Fibroblast of lung (primary cell): ENCODE measurements at regions not wholly inside any gene's neighbourhood (a gene's known extent, or its start where the extent isn't known, plus 50 kb on each side); places are given as distances from the start of the nearest gene placed in this dataset.

Experiments used
- DNase-seq, 2 donors: peaks; one replicate each; pipeline versions ENCODE4 v3.0.0 to v3.0.0-alpha.2; 2010; ENCODE audit warnings: low read depth in 2 of 2
- H2AFZ ChIP-seq: 2 replicates; pipeline ENCODE4 v1.5.1; 2012; ENCODE audit warnings: low read length, control low read depth, inconsistent platforms
- H3K27ac ChIP-seq: 2 replicates; pipeline ENCODE4 v1.5.1; 2011; ENCODE audit warnings: low read length, control low read depth; ENCODE audit not compliant: insufficient read depth
- H3K27me3 ChIP-seq: 2 replicates; pipeline ENCODE4 v1.5.1; 2011; ENCODE audit warnings: mild to moderate bottlenecking, low read length; ENCODE audit not compliant: control insufficient read depth, insufficient read depth
- H3K36me3 ChIP-seq: 2 replicates; pipeline ENCODE4 v1.5.1; 2011; ENCODE audit warnings: low read length; ENCODE audit not compliant: control insufficient read depth, insufficient read depth
- H3K4me1 ChIP-seq: 2 replicates; pipeline ENCODE4 v1.5.1; 2011; ENCODE audit warnings: low read length; ENCODE audit not compliant: control insufficient read depth, insufficient read depth; ENCODE audit errors: extremely low read depth
- H3K4me2 ChIP-seq: 2 replicates; pipeline ENCODE4 v1.5.1; 2011; ENCODE audit warnings: low read length, control low read depth; ENCODE audit not compliant: insufficient read depth; ENCODE audit errors: extremely low read depth
- H3K4me3 ChIP-seq, 4 experiments: fragments of 200-600 bp in 1 of 4; sonication (generic) in 1 of 4; replicated peaks in 1 of 4; 2 replicates each; pipeline ENCODE4 v1.5.1; 2011 to 2016; ENCODE audit warnings: low read length in 4 of 4, low read depth in 3 of 4, mild to moderate bottlenecking in 3 of 4, control low read depth in 2 of 4, inconsistent platforms in 1 of 4, mixed read lengths in 1 of 4; ENCODE audit not compliant: insufficient read depth in 1 of 4; ENCODE audit errors: control extremely low read depth in 1 of 4
- H3K79me2 ChIP-seq: 2 replicates; pipeline ENCODE4 v1.5.1; 2012; ENCODE audit warnings: mild to moderate bottlenecking, low read length, inconsistent platforms; ENCODE audit not compliant: control insufficient read depth, insufficient read depth
- H3K9ac ChIP-seq: 2 replicates; pipeline ENCODE4 v1.5.1; 2011; ENCODE audit warnings: mild to moderate bottlenecking, low read length, control low read depth; ENCODE audit not compliant: insufficient read depth
- H3K9me3 ChIP-seq: 2 replicates; pipeline ENCODE4 v1.5.1; 2012; ENCODE audit warnings: low read depth, low read length; ENCODE audit not compliant: control insufficient read depth, insufficient read depth
- H4K20me1 ChIP-seq: 2 replicates; pipeline ENCODE4 v1.5.1; 2011; ENCODE audit warnings: low read length; ENCODE audit not compliant: control insufficient read depth, insufficient read depth; ENCODE audit errors: extremely low read depth
- EZH2 ChIP-seq: IDR thresholded peaks from 2 replicates; pipeline ENCODE4 v1.5.1; 2012; ENCODE audit warnings: low read length, control low read depth, mild to moderate bottlenecking; ENCODE audit errors: missing control alignments
- TF ChIP-seq, protein P1 (sequence below), 2 donors: IDR thresholded peaks in 1 of 2; conservative IDR thresholded peaks in 1 of 2; 1 replicate in 1 of 2; 2 replicates in 1 of 2; pipeline ENCODE4 v1.5.1; 2011 to 2012; ENCODE audit warnings: low read length in 2 of 2, control low read depth in 1 of 2, inconsistent platforms in 1 of 2, low read depth in 1 of 2, mild to moderate bottlenecking in 1 of 2

- no peak overlapping the region for H3K27ac ChIP-seq
- no peaks in the 10 kb centered on the region for H3K36me3 ChIP-seq
- DNase-seq = no peak
- no peaks in the 10 kb centered on the region for H3K79me2 ChIP-seq
- no peak overlapping the region for H2AFZ ChIP-seq
- H3K9me3 ChIP-seq = no peaks in the 10 kb centered on the region
- TF ChIP-seq, protein P1, sequence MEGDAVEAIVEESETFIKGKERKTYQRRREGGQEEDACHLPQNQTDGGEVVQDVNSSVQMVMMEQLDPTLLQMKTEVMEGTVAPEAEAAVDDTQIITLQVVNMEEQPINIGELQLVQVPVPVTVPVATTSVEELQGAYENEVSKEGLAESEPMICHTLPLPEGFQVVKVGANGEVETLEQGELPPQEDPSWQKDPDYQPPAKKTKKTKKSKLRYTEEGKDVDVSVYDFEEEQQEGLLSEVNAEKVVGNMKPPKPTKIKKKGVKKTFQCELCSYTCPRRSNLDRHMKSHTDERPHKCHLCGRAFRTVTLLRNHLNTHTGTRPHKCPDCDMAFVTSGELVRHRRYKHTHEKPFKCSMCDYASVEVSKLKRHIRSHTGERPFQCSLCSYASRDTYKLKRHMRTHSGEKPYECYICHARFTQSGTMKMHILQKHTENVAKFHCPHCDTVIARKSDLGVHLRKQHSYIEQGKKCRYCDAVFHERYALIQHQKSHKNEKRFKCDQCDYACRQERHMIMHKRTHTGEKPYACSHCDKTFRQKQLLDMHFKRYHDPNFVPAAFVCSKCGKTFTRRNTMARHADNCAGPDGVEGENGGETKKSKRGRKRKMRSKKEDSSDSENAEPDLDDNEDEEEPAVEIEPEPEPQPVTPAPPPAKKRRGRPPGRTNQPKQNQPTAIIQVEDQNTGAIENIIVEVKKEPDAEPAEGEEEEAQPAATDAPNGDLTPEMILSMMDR (conservative IDR thresholded peaks at IDR 0.05 in 1 of 2, IDR thresholded peaks at IDR 0.05 in 1 of 2; ENCODE audit: low read depth in 1 of 2, low read length in 2 of 2) = no peak
- H3K9ac ChIP-seq = no peak overlapping the region
- H3K4me1 ChIP-seq = no peaks in the 10 kb centered on the region
- H4K20me1 ChIP-seq = no peaks in the 10 kb centered on the region
- H3K4me2 ChIP-seq = no peak overlapping the region
- H3K27me3 ChIP-seq = no peaks in the 10 kb centered on the region
- H3K4me3 ChIP-seq = no peak overlapping the region
Measured at GRCh38 chr10:125341611-125342010, 181.2 kb upstream of the CTBP2 start.

DNA sequence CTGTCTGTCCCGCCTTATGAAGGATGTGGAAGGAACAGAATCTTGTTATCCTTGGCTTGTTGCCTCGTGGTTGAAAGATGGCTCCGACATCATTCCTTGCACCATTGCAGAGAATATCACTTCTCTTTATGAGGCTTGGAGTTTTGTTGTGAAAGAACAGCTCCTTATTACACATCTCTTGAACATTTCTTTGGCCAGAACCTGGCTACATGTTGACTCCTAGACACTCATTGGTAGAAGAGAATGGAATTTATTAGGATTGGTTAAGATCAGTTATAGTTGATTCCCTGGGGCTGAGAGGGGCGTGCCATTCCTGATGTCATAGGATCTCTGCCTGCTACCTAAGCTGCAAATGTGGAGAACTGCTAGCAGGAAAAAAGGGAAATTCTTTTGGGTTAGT, 180.5 kb upstream of the CTBP2 start:
- Histone ChIP-seq H3K36me3 (no peaks in the 10 kb centered on the region), H3K4me2 (no peak overlapping the region), H3K4me1 (no peaks in the 10 kb centered on the region), H3K9ac (no peak overlapping the region), H3K27me3 (no peaks in the 10 kb centered on the region), H3K4me3 (no peak overlapping the region), H3K27ac (no peak overlapping the region), H3K79me2 (no peaks in the 10 kb centered on the region), H2AFZ (no peak overlapping the region), H3K9me3 (no peaks in the 10 kb centered on the region), H4K20me1 (no peaks in the 10 kb centered on the region)
- TF ChIP-seq, protein P1 (conservative IDR thresholded peaks at IDR 0.05 in 1 of 2, IDR thresholded peaks at IDR 0.05 in 1 of 2; ENCODE audit: low read depth in 1 of 2, low read length in 2 of 2) = no peak
- no peak for TF ChIP-seq EZH2
- DNase-seq = peak; percentile 5 to 14

GRCh38 chr10:125337510-125337909, 177.1 kb upstream of the CTBP2 start:
- Histone ChIP-seq H4K20me1 (no peaks in the 10 kb centered on the region), H3K4me1 (no peaks in the 10 kb centered on the region), H3K27ac (no peak overlapping the region), H3K79me2 (no peaks in the 10 kb centered on the region), H3K36me3 (no peaks in the 10 kb centered on the region), H3K9ac (no peak overlapping the region), H3K27me3 (no peaks in the 10 kb centered on the region), H3K9me3 (no peaks in the 10 kb centered on the region), H3K4me3 (no peak overlapping the region), H2AFZ (no peak overlapping the region), H3K4me2 (no peak overlapping the region)
- TF ChIP-seq, protein P1 (conservative IDR thresholded peaks at IDR 0.05 in 1 of 2, IDR thresholded peaks at IDR 0.05 in 1 of 2; ENCODE audit: low read depth in 1 of 2, low read length in 2 of 2) = no peak
- no peak for TF ChIP-seq EZH2
- no peak for DNase-seq
